ENCODE measurements at regions not wholly inside any gene's neighbourhood (a gene's known extent, or its start where the extent isn't known, plus 50 kb on each side); places are given as distances from the start of the nearest gene placed in this dataset.

- Mint-ChIP-seq H3K4me1 (no peaks in the 10 kb centered on the region), H3K27me3 (ENCODE audit: low read depth) (no peaks in the 10 kb centered on the region), H3K36me3 (no peaks in the 10 kb centered on the region)
Observed at GRCh38 chr2:72051204-72051603, 96.5 kb downstream of the CYP26B1 start.

DNA sequence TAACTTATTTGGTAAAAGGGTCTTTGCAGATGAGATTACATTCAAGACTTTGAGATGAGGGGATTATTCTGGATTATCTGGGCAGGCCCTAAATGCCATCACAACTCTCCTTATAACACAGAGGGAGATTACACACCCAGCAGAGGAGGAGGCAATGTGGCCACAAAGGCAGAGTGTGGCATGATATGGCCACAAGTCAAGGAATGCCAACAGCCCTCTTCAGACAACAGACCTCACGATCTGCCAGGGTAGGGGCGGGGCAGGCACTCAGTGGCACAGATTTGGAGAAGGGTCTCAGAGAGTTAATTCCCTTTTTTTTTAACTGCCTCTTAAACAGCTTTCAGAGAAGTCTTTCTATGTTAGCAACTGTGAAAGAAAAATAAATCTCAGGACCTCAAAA lies 96.9 kb downstream of the CYP26B1 start:
- Mint-ChIP-seq H3K4me1 (no peaks in the 10 kb centered on the region), H3K9me3 (peaks cover 30% of the 10 kb centered on the region), H3K27me3 (ENCODE audit: low read depth) (no peaks in the 10 kb centered on the region), H3K36me3 (no peaks in the 10 kb centered on the region), H3K4me3 (no peak overlapping the region), H3K27ac (no peak overlapping the region)
- DNase-seq (ENCODE audit: low spot score in 2 of 2, unreplicated experiment in 2 of 2): no peak
- no peak for TF ChIP-seq CTCF (IDR thresholded peaks at IDR 0.05; ENCODE audit: unreplicated experiment)

More at GRCh38 chr2:72051204-72051603, 96.5 kb downstream of the CYP26B1 start:
- Mint-ChIP-seq H3K4me3 (no peak overlapping the region), H3K27ac (no peak overlapping the region), H3K9me3 (peaks cover 28% of the 10 kb centered on the region)
- no peak for TF ChIP-seq CTCF (IDR thresholded peaks at IDR 0.05; ENCODE audit: unreplicated experiment)
- no peak for DNase-seq (ENCODE audit: low spot score in 2 of 2, unreplicated experiment in 2 of 2)

DNA sequence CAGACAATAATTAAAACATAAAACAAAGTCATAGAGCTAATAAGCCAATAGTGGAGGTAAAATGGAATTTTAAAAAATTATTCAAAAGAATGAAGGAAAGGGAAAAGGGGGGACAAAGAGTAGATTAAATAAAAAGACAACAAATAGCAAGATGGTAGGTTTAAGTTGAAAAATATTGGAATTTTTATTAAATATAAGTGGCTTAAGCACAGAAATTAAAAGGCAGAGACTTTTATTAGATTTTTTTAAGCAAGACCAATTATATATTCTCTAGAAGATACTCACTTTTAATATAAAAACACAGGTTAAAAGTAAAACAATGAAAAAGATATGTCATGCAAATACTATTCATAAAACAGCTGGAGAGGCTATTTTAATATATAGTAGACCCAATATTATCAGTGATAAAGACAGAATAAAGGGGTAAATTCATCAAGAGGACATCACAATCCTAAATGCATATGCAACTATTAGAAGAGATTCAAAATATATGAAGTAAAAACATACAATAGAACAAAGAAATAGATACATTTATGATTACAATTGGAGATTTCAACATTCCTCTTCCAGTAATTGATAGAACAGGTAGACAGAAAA lies 98.7 kb downstream of the CYP26B1 start:
- Mint-ChIP-seq H3K9me3 (peaks cover 46% of the 10 kb centered on the region), H3K4me3 (no peak overlapping the region), H3K4me1 (no peaks in the 10 kb centered on the region), H3K27me3 (ENCODE audit: low read depth) (no peaks in the 10 kb centered on the region), H3K27ac (no peak overlapping the region), H3K36me3 (peaks cover 1% of the 10 kb centered on the region)
- no peak for DNase-seq (ENCODE audit: low spot score in 2 of 2, unreplicated experiment in 2 of 2)
- no peak for TF ChIP-seq CTCF (IDR thresholded peaks at IDR 0.05; ENCODE audit: unreplicated experiment)

GRCh38 chr2:72043985-72044384 lies 103.7 kb downstream of the CYP26B1 start:
- Mint-ChIP-seq H3K9me3 (peaks cover 50% of the 10 kb centered on the region), H3K27ac (no peak overlapping the region), H3K4me3 (no peak overlapping the region), H3K27me3 (ENCODE audit: low read depth) (no peaks in the 10 kb centered on the region), H3K36me3 (peaks cover 1% of the 10 kb centered on the region), H3K4me1 (peaks cover 10% of the 10 kb centered on the region)
- TF ChIP-seq CTCF (IDR thresholded peaks at IDR 0.05; ENCODE audit: unreplicated experiment): no peak
- DNase-seq (ENCODE audit: low spot score in 2 of 2, unreplicated experiment in 2 of 2): no peak

- no peak for TF ChIP-seq CTCF (IDR thresholded peaks at IDR 0.05; ENCODE audit: unreplicated experiment)
- no peak for DNase-seq (ENCODE audit: low spot score in 2 of 2, unreplicated experiment in 2 of 2)
- H3K36me3 Mint-ChIP-seq: peaks cover 1% of the 10 kb centered on the region
- peaks cover 36% of the 10 kb centered on the region for H3K9me3 Mint-ChIP-seq
- H3K4me1 Mint-ChIP-seq: peaks cover 10% of the 10 kb centered on the region
- H3K27ac Mint-ChIP-seq: no peak overlapping the region
- H3K4me3 Mint-ChIP-seq: no peak overlapping the region
- no peaks in the 10 kb centered on the region for H3K27me3 Mint-ChIP-seq (ENCODE audit: low read depth)
Observed at GRCh38 chr2:72041638-72042111, 106.0 kb downstream of the CYP26B1 start.

Measured in mesothelial cell of epicardium (in vitro differentiated cells).